T47D (cell line): ENCODE measurements at regions not wholly inside any gene's neighbourhood (a gene's known extent, or its start where the extent isn't known, plus 50 kb on each side); places are given as distances from the start of the nearest gene placed in this dataset.

Experiments
- DNase-seq, 2 experiments: peaks; one replicate each; pipeline versions ENCODE4 v3.0.0 to v3.0.0-alpha.2; 2011 to 2012; ENCODE audit warnings: low read depth in 1 of 2, low spot score in 1 of 2
- JUND ChIP-seq: IDR thresholded peaks from 2 replicates; pipeline ENCODE4 v1.6.1; 2012; ENCODE audit warnings: low read depth
- in situ Hi-C: cut with HindIII; loops from 2 replicates; pipeline ENCODE4 v1.10.0; 2016; ENCODE audit warnings: low sequenced_read_pairs, low pct_unique_long_range_greater_than_20kb

GRCh38 chr4:96531836-96532235 lies 691.9 kb downstream of the PDHA2 start:
- no peak for DNase-seq
- no peak for TF ChIP-seq JUND
- in situ Hi-C loops = no loop called here

DNA sequence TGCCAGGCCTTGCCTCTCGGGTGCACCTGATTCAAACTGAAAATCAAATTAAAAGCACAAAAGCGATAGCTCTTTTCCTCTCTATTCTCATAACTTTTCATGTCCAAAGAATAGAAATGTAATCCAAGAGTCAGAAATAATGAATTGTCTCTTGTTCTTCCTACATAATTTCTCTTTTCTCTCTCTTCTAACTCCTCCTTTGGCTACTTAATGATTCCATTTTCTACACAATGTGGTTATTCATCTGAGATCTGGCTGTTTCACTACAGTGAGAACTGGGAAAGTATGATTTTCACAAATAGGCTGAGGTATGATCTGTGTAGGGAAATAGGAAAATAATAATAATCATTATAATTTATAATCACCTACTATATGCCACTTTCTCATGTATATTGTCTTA lies 703.5 kb downstream of the PDHA2 start:
- in situ Hi-C loops = no loop called here
- no peak for TF ChIP-seq JUND
- DNase-seq = no peak

GRCh38 chr4:96558466-96558865 lies 718.6 kb downstream of the PDHA2 start:
- in situ Hi-C loops = no loop called here
- TF ChIP-seq JUND = no peak
- no peak for DNase-seq

GRCh38 chr4:96566755-96567154 lies 726.9 kb downstream of the PDHA2 start:
- TF ChIP-seq JUND = no peak
- in situ Hi-C loops = no loop called here
- no peak for DNase-seq

DNA sequence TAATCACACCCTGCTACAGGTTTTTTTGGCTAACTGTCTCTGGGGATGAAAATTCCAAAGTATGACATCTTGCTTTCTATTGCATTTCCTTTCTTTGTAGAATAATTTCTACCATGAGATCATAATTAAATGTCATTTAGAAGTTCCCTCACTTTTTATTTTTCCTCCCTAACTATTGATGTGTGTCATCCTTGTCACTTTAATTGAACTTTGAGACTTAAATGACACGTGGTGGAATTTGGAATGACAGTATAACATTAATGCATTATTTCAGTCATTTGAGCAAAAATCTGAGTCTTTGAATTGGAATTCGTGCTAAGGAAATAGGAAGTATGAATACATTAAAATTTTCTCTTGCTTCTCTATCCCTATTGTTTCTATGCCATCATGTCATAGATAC lies 745.4 kb downstream of the PDHA2 start:
- TF ChIP-seq JUND = no peak
- no peak for DNase-seq
- in situ Hi-C loops = no loop called here

DNA sequence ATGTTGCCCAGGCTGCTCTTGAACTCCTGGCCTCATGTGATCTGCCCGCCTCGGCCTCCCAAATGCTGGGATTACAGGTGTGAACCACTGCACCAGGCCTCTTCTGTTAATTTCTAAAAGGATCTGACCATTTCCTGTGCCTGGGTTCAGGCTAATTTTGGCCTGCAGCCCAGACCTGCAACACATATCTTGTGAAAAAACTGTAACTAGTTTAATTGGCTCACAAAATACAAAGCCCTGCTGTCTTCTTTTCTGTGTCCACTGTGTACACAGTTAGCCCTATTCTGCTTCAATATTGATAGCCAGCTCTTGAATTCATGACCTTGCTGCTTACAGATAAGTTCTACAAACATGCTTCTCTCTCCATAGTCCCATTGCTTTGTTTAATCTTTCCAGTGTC lies 753.5 kb downstream of the PDHA2 start:
- in situ Hi-C loops = no loop called here
- no peak for DNase-seq

DNA sequence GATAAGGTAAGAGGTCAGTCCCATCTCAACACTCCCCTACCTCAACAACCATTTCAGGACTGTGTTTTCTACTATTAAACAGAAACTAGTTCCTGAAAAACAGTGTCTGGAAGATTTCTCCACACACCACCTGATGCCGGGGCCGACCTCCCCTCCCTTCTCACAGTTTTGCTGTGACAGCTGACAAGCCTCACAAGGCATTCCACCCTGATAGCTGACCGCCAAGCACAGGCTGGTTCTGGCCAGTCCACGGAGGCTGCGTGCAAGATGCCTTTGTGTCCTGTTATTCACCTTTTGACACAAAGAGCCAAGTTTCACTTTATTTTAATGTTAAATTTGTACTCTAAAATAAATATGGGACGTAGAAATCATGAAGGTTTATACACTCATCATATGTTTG lies 758.6 kb downstream of the PDHA2 start:
- in situ Hi-C loops = no loop called here
- DNase-seq = no peak
- no peak for TF ChIP-seq JUND

More for the DNA sequence above, 753.5 kb downstream of the PDHA2 start:
- TF ChIP-seq JUND = no peak

DNA sequence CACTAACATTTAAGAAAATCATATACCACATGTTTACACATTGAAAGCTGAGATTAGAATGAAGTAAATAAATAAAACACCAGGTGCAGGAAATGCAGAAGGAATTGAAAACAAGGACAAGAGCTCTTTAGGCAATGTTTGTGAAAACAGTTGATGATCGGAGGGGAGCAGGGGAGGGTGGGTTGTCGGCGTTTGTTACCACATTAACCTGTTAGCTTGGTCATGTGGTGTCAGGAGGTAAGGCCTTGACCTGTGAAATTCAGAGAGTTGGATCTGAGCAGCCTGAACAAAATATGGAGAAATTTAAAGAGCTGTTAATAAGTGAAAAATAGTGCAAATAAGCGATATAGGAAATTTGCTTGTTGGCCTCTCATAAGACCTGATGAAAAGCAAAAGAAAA lies 759.9 kb downstream of the PDHA2 start:
- no peak for TF ChIP-seq JUND
- no peak for DNase-seq
- in situ Hi-C loops = no loop called here

- no peak for TF ChIP-seq JUND
- DNase-seq = peak in 1 of 2 experiments; percentile 35
- in situ Hi-C loops = no loop called here
Measured at GRCh38 chr4:96602661-96603060, 762.8 kb downstream of the PDHA2 start.

DNA sequence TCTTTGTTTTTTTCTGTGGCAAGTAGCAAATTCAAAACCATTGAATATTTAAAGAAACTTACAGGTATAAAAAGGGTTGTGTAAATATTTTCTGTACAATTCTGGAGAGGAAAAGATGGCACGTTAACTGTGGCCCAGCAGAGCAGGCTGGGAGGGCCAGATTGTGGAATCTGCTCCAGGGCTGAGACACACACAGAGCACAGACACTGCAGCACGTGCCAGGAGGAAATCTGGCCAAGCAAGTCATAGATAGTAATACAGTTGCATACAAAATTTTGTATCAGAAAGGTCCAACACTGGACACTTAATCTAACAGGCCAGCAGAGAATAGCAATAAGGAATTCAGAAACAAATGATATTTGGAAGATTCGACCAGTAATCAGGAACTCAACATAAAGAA lies 763.7 kb downstream of the PDHA2 start:
- in situ Hi-C loops = no loop called here
- no peak for TF ChIP-seq JUND
- peak in 1 of 2 experiments; percentile 1 for DNase-seq

DNA sequence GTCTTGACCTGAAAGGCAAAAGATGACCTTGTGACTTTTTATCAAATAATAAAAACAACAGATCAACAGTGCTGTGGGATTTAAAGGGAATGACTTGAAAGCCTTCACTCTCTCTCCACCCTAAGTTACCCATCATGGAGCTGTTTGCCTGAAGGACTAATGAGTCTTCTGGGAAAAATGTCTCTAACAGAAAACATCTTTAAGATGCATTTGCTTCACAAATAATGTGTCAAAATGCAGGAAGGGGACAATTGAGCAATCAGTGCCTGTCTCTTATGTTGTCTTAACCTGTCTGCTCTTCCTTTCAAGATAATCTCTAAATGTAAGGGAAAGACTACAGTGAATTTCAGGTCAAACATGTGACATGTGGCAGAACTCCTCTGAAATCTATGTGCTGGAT lies 766.6 kb downstream of the PDHA2 start:
- no peak for TF ChIP-seq JUND
- in situ Hi-C loops = no loop called here
- no peak for DNase-seq

GRCh38 chr4:96626023-96626422 lies 786.1 kb downstream of the PDHA2 start:
- TF ChIP-seq JUND = no peak
- in situ Hi-C loops = no loop called here
- no peak for DNase-seq

- TF ChIP-seq JUND = no peak
- in situ Hi-C loops = no loop called here
- DNase-seq = no peak
Measured at GRCh38 chr4:96630839-96631238, 790.9 kb downstream of the PDHA2 start.

DNA sequence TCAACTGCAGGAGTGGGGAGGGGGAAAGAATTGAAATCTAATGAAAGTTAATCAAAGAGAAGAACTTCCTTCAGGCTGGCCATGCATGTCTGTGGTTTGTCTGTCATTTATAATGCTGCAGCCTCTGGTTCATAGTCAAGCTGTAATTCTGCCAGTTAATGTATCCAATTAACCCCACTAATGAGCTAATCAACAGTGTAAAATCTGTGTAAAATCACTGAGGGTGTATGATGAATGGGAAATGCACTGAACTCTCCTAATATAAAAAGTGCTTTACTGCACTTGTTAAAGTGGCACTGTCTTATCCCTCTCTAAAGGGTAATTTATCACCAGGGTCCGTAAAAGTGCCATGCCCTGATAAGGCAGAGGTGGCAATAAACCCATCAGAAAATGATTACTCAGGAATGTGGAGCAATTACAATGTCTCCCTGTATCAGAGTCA lies 798.1 kb downstream of the PDHA2 start:
- no peak for TF ChIP-seq JUND
- DNase-seq = no peak
- in situ Hi-C loops = no loop called here
